ENCODE measurements at regions not wholly inside any gene's neighbourhood (a gene's known extent, or its start where the extent isn't known, plus 50 kb on each side); places are given as distances from the start of the nearest gene placed in this dataset.

- no peak for TF ChIP-seq ZNF462 (CRISPR knock-in tag; IDR thresholded peaks at IDR 0.05)
Observed at GRCh38 chr14:82501554-82501953, 967.9 kb upstream of the SEL1L start (continued).

- ATAC-seq (no peak), DNase-seq (ENCODE audit: low spot score) (no peak)
- peaks cover 18% of the 10 kb centered on the region for H3K36me3 Mint-ChIP-seq (ENCODE audit: low read depth)
- H4K20me1 ChIP-seq (replicated peaks; ENCODE audit: insufficient read depth), result no peaks in the 10 kb centered on the region
- H3K27ac ChIP-seq (ENCODE audit: low read depth), result no peak overlapping the region
- H3K36me3 ChIP-seq (ENCODE audit: insufficient read depth), result no peaks in the 10 kb centered on the region
- no peak overlapping the region for H3K27ac Mint-ChIP-seq
- H3K4me2 ChIP-seq, result no peak overlapping the region
- peaks cover 4% of the 10 kb centered on the region for H3K27me3 Mint-ChIP-seq (ENCODE audit: insufficient read depth, low read depth, poor library complexity)
- no peak overlapping the region for H2AFZ ChIP-seq
- H3K4me1 ChIP-seq (ENCODE audit: insufficient read depth), result no peaks in the 10 kb centered on the region
- peaks cover 5% of the 10 kb centered on the region; the same call in 1 of the 2 replicates for H3K9me2 ChIP-seq (ENCODE audit: insufficient read depth)
- H3K9me3 Mint-ChIP-seq, result peaks cover 84% of the 10 kb centered on the region
- no peak overlapping the region for H3K4me3 Mint-ChIP-seq
- H3K4me3 ChIP-seq, result no peak overlapping the region
- no peaks in the 10 kb centered on the region for H3K79me2 ChIP-seq (replicated peaks; ENCODE audit: insufficient read depth)
- H3F3A ChIP-seq (replicated peaks; ENCODE audit: low read depth), result no peaks in the 10 kb centered on the region
- H3K4me1 Mint-ChIP-seq, result no peaks in the 10 kb centered on the region
- H3K27me3 ChIP-seq (ENCODE audit: insufficient read depth), result no peaks in the 10 kb centered on the region
- TF ChIP-seq STAT1 (IDR thresholded peaks at IDR 0.05; ENCODE audit: unreplicated experiment) (no peak), EZH2phosphoT487 (IDR thresholded peaks at IDR 0.05; ENCODE audit: unreplicated experiment) (no peak), CREB1 (CRISPR knock-in tag; IDR thresholded peaks at IDR 0.05; ENCODE audit: low read depth) (no peak), REST (IDR thresholded peaks at IDR 0.05; ENCODE audit: unreplicated experiment) (no peak), ZNF114 (CRISPR knock-in tag; IDR thresholded peaks at IDR 0.05) (no peak), CTCF (conservative IDR thresholded peaks at IDR 0.05; ENCODE audit: low read depth in 2 of 2) (no peak), JUNB (IDR thresholded peaks at IDR 0.05; ENCODE audit: unreplicated experiment) (no peak), ETS1 (IDR thresholded peaks at IDR 0.05) (no peak), ZNF331 (CRISPR knock-in tag; IDR thresholded peaks at IDR 0.05; ENCODE audit: low read depth) (no peak), NANOG (IDR thresholded peaks at IDR 0.05; ENCODE audit: borderline replicate concordance) (no peak)
Observed at GRCh38 chr14:82502043-82502442, 968.4 kb upstream of the SEL1L start.

Data from GM23338 (cell line).